Neural cell (in vitro differentiated cells): ENCODE measurements at regions not wholly inside any gene's neighbourhood (a gene's known extent, or its start where the extent isn't known, plus 50 kb on each side); places are given as distances from the start of the nearest gene placed in this dataset.

Source experiments
- H2AFZ ChIP-seq: fragments of 200-600, 300-800 bp; sonication (generic), shearing (Covaris generic); 2 replicates; pipeline ENCODE4 v1.6.0; 2014; ENCODE audit warnings: low read depth, mild to moderate bottlenecking, antibody characterized with exemption, low read length, moderate library complexity
- H3F3A ChIP-seq: fragments of 200-600 bp; shearing (Covaris generic); 2 replicates; pipeline ENCODE4 v1.6.1; 2016; ENCODE audit warnings: mild to moderate bottlenecking, moderate library complexity, mixed read lengths, antibody characterized with exemption, low read length; ENCODE audit not compliant: insufficient read depth, poor library complexity, severe bottlenecking
- H3K27ac ChIP-seq: fragments of 200-600, 300-800 bp; sonication (generic), shearing (Covaris generic); 2 replicates; pipeline ENCODE4 v1.5.1; 2014; ENCODE audit warnings: mild to moderate bottlenecking, low read length, moderate library complexity
- H3K27me3 ChIP-seq: fragments of 300-800, 200-600 bp; sonication (generic), shearing (Covaris generic); 2 replicates; pipeline ENCODE4 v1.6.0; 2014; ENCODE audit warnings: mild to moderate bottlenecking, low read depth, low read length, moderate library complexity; ENCODE audit not compliant: insufficient read depth
- H3K36me3 ChIP-seq: fragments of 300-800, 200-600 bp; sonication (generic), shearing (Covaris generic); 2 replicates; pipeline ENCODE4 v1.5.1; 2014; ENCODE audit warnings: mild to moderate bottlenecking, antibody characterized with exemption, low read length, moderate library complexity; ENCODE audit not compliant: insufficient read depth
- H3K4me2 ChIP-seq: fragments of 300-800, 200-600 bp; sonication (generic), shearing (Covaris generic); 2 replicates; pipeline ENCODE4 v1.6.0; 2014; ENCODE audit warnings: mild to moderate bottlenecking, low read length
- H3K4me3 ChIP-seq: fragments of 300-800, 200-600 bp; sonication (generic), shearing (Covaris generic); 2 replicates; pipeline ENCODE4 v1.5.1; 2014; ENCODE audit warnings: mild to moderate bottlenecking, low read length, moderate library complexity
- H3K79me2 ChIP-seq: fragments of 200-600 bp; shearing (Covaris generic); replicated peaks from 2 replicates; pipeline ENCODE4 v1.6.0; 2014; ENCODE audit warnings: mild to moderate bottlenecking, low read length, moderate library complexity; ENCODE audit not compliant: insufficient read depth
- H3K9ac ChIP-seq: fragments of 300-800, 200-600 bp; sonication (generic), shearing (Covaris generic); 2 replicates; pipeline ENCODE4 v1.6.1; 2016; ENCODE audit warnings: mild to moderate bottlenecking, low read length, mixed read lengths
- H3K9me2 ChIP-seq: fragments of 200-600 bp; shearing (Covaris generic); 2 replicates; pipeline ENCODE4 v1.6.1; 2016; ENCODE audit warnings: mild to moderate bottlenecking, low read length, mixed read lengths; ENCODE audit not compliant: insufficient read depth
- H3K9me3 ChIP-seq: fragments of 200-600, 300-800 bp; sonication (generic), shearing (Covaris generic); 2 replicates; pipeline ENCODE4 v1.6.1; 2016; ENCODE audit warnings: mild to moderate bottlenecking, mixed run types, low read length, moderate library complexity, mixed read lengths
- H4K20me1 ChIP-seq: fragments of 200-600 bp; shearing (Covaris generic); 2 replicates; pipeline ENCODE4 v1.6.1; 2016; ENCODE audit warnings: mild to moderate bottlenecking, mixed run types; ENCODE audit not compliant: insufficient read depth
- CTCF ChIP-seq: fragments of 450-650 bp; IDR thresholded peaks from 2 replicates; pipeline ENCODE4 v1.5.1; 2014; ENCODE audit warnings: antibody characterized with exemption, mild to moderate bottlenecking, moderate library complexity; ENCODE audit not compliant: poor library complexity, severe bottlenecking
- EP300 ChIP-seq: fragments of 450-650 bp; conservative IDR thresholded peaks from 2 replicates; pipeline ENCODE4 v1.6.1; 2014; ENCODE audit warnings: antibody characterized with exemption, mild to moderate bottlenecking, moderate library complexity; ENCODE audit not compliant: poor library complexity, severe bottlenecking
- EZH2 ChIP-seq: fragments of 200-600, 300-800 bp; shearing (Covaris generic), sonication (generic); IDR thresholded peaks from 2 replicates; pipeline ENCODE4 v1.6.1; 2014; ENCODE audit warnings: antibody characterized with exemption, low read length, borderline replicate concordance, mild to moderate bottlenecking; ENCODE audit not compliant: insufficient read depth, poor library complexity, severe bottlenecking
- MXI1 ChIP-seq: fragments of 450-650 bp; conservative IDR thresholded peaks from 2 replicates; pipeline ENCODE4 v1.6.1; 2014; ENCODE audit warnings: antibody characterized with exemption, mild to moderate bottlenecking; ENCODE audit not compliant: poor library complexity, severe bottlenecking
- POLR2AphosphoS5 ChIP-seq: IDR thresholded peaks from 2 replicates; pipeline ENCODE4 v1.6.1; 2012
- RAD21 ChIP-seq: fragments of 450-650 bp; conservative IDR thresholded peaks from 2 replicates; pipeline ENCODE4 v1.6.1; 2014; ENCODE audit warnings: antibody characterized with exemption, mild to moderate bottlenecking, moderate library complexity
- SMC3 ChIP-seq: fragments of 450-650 bp; conservative IDR thresholded peaks from 2 replicates; pipeline ENCODE4 v1.6.1; 2014; ENCODE audit warnings: antibody characterized with exemption, mild to moderate bottlenecking, moderate library complexity; ENCODE audit not compliant: poor library complexity
- TAF1 ChIP-seq: IDR thresholded peaks from 2 replicates; pipeline ENCODE4 v1.6.1; 2012; ENCODE audit warnings: low read depth
- TF ChIP-seq, protein P1 (sequence below): IDR thresholded peaks from 2 replicates; pipeline ENCODE4 v1.6.1; 2012; ENCODE audit warnings: borderline replicate concordance

- no peaks in the 10 kb centered on the region for H4K20me1 ChIP-seq
- H3K4me3 ChIP-seq: no peak overlapping the region
- H2AFZ ChIP-seq: no peak overlapping the region
- H3K36me3 ChIP-seq: no peaks in the 10 kb centered on the region
- no peaks in the 10 kb centered on the region for H3K9me3 ChIP-seq
- no peak overlapping the region for H3K9ac ChIP-seq
- no peak overlapping the region for H3K27ac ChIP-seq
- no peaks in the 10 kb centered on the region for H3K27me3 ChIP-seq
- no peaks in the 10 kb centered on the region for H3K9me2 ChIP-seq
- no peak overlapping the region for H3K4me2 ChIP-seq
- no peaks in the 10 kb centered on the region for H3F3A ChIP-seq
- no peaks in the 10 kb centered on the region for H3K79me2 ChIP-seq
- TF ChIP-seq POLR2AphosphoS5 (no peak), TAF1 (no peak), RAD21 (no peak), MXI1 (no peak), EP300 (no peak), CTCF (no peak), SMC3 (no peak), EZH2 (no peak)
- TF ChIP-seq, protein P1, sequence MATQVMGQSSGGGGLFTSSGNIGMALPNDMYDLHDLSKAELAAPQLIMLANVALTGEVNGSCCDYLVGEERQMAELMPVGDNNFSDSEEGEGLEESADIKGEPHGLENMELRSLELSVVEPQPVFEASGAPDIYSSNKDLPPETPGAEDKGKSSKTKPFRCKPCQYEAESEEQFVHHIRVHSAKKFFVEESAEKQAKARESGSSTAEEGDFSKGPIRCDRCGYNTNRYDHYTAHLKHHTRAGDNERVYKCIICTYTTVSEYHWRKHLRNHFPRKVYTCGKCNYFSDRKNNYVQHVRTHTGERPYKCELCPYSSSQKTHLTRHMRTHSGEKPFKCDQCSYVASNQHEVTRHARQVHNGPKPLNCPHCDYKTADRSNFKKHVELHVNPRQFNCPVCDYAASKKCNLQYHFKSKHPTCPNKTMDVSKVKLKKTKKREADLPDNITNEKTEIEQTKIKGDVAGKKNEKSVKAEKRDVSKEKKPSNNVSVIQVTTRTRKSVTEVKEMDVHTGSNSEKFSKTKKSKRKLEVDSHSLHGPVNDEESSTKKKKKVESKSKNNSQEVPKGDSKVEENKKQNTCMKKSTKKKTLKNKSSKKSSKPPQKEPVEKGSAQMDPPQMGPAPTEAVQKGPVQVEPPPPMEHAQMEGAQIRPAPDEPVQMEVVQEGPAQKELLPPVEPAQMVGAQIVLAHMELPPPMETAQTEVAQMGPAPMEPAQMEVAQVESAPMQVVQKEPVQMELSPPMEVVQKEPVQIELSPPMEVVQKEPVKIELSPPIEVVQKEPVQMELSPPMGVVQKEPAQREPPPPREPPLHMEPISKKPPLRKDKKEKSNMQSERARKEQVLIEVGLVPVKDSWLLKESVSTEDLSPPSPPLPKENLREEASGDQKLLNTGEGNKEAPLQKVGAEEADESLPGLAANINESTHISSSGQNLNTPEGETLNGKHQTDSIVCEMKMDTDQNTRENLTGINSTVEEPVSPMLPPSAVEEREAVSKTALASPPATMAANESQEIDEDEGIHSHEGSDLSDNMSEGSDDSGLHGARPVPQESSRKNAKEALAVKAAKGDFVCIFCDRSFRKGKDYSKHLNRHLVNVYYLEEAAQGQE: no peak
Observed at GRCh38 chr9:3648722-3649246, 123.0 kb upstream of the RFX3 start.

DNA sequence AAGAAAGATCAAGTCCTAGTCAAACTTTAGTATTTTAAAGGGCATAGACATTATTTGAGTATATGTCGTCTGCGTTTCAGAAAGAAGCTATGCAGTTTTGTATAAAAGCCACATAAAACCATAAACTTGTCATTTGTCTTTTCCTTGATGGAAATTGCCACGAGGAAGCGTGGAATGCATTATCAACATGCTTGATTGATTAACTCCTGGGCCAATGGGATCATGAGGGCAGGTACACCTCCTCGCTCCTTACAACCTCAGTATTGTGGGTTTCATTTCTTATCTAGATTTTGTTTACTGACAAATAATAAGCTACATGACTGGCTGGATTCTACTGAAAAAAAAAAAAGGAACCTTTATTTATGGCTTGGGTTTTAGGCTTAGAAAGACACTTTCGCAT is 122.5 kb upstream of the RFX3 start:
- H3F3A ChIP-seq: no peaks in the 10 kb centered on the region
- H2AFZ ChIP-seq: no peak overlapping the region
- no peak overlapping the region for H3K27ac ChIP-seq
- no peaks in the 10 kb centered on the region for H3K9me2 ChIP-seq
- H3K4me2 ChIP-seq: no peak overlapping the region
- H3K9ac ChIP-seq: no peak overlapping the region
- no peaks in the 10 kb centered on the region for H4K20me1 ChIP-seq
- H3K36me3 ChIP-seq: no peaks in the 10 kb centered on the region
- H3K9me3 ChIP-seq: no peaks in the 10 kb centered on the region
- TF ChIP-seq, protein P1: no peak
- no peak for TF ChIP-seq EP300
- TF ChIP-seq CTCF: no peak
- no peak for TF ChIP-seq EZH2
- TF ChIP-seq SMC3: no peak
- H3K4me3 ChIP-seq: no peak overlapping the region
- no peaks in the 10 kb centered on the region for H3K79me2 ChIP-seq
- no peaks in the 10 kb centered on the region for H3K27me3 ChIP-seq
